ENCODE measurements at regions not wholly inside any gene's neighbourhood (a gene's known extent, or its start where the extent isn't known, plus 50 kb on each side); places are given as distances from the start of the nearest gene placed in this dataset.

DNA sequence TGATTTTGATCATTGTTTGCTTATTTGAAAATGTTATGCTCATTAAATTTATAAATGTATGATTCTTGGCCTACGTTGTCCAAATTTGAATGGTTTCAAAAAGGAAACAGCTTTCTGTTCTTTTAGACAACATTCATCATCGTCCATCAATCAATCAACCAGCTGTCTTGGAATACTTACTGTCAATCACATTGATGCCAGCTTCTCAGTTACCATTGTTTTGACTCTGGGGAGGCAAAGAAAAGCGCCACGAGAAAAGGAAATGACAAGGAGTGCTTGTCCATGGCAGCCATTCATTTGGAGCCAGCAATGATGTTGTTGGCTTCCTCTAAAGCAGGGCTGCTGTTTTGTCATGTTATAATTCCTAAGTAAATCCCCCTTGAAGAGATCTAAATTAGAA, 62.2 kb upstream of the TP63 start:
- no peak overlapping the region for H2BK12ac ChIP-seq (ENCODE audit: low read length)
- H3K9me3 ChIP-seq (ENCODE audit: insufficient read depth, low read depth, low read length): no peaks in the 10 kb centered on the region
- H3K79me2 ChIP-seq (ENCODE audit: control insufficient read depth, insufficient read depth, low read length, poor library complexity): no peaks in the 10 kb centered on the region
- no peak overlapping the region for H3K9ac ChIP-seq (ENCODE audit: low read length)
- H4K12ac ChIP-seq (ENCODE audit: low read depth, low read length): no peak overlapping the region
- H3K23ac ChIP-seq (ENCODE audit: low read length): no peak overlapping the region
- no CpG with 5 or more reads among the region's 4 CpGs for WGBS (ENCODE audit: extremely low coverage, insufficient coverage, insufficient read length)
- no peak overlapping the region for H3K4ac ChIP-seq (ENCODE audit: low read depth, low read length)
- no peak overlapping the region for H3K14ac ChIP-seq (ENCODE audit: low read length)
- no peak overlapping the region for H3K18ac ChIP-seq (ENCODE audit: low read length)
- H3K27me3 ChIP-seq (ENCODE audit: insufficient read depth, low read length): no peaks in the 10 kb centered on the region
- no peak overlapping the region for H3K27ac ChIP-seq (ENCODE audit: low read depth, low read length)
- H3K4me1 ChIP-seq (ENCODE audit: control insufficient read depth in 1 of 2, insufficient read depth in 2 of 2, low read length in 2 of 2): peaks cover 0 to 2% of the 10 kb centered on the region in 2 experiments
- H2AFZ ChIP-seq (ENCODE audit: insufficient read depth, low read length, poor library complexity): no peak overlapping the region
- no peak overlapping the region for H2BK5ac ChIP-seq (ENCODE audit: low read depth, low read length, poor library complexity)
- H3K4me3 ChIP-seq (ENCODE audit: low read depth, low read length): no peak overlapping the region
- no peak overlapping the region for H2BK120ac ChIP-seq (ENCODE audit: insufficient read depth, low read length, poor library complexity)
- H3K79me1 ChIP-seq (ENCODE audit: low read length): no peaks in the 10 kb centered on the region
- H4K91ac ChIP-seq (ENCODE audit: low read depth, low read length): no peak overlapping the region
- H2AK5ac ChIP-seq (ENCODE audit: low read length): no peak overlapping the region
- no peak overlapping the region for H4K8ac ChIP-seq (ENCODE audit: low read depth, low read length)
- no peaks in the 10 kb centered on the region for H3K36me3 ChIP-seq (ENCODE audit: control insufficient read depth in 1 of 2, insufficient read depth in 2 of 2, low read length in 2 of 2)
- no peak overlapping the region for H3K4me2 ChIP-seq (ENCODE audit: low read length)
- no peak for DNase-seq

DNA sequence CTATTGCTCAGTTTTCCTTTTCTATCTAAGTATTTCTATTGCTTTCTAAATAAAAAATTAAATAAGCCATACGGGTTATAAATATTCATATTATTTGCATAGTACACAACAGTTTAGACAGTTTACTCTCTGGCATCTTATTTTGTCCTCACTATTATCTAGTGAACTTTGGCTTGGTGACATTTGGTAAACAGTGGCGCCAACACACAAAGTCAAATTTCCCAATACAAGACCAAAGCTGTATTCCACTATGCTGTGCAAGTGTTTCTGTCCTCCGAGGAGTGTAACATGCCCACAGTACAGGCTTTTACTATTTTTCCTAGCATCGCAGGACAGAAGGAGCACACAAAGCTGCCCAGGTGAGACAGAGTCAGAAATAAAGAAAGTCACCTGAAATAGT, 61.7 kb upstream of the TP63 start:
- no peak overlapping the region for H3K4ac ChIP-seq (ENCODE audit: low read depth, low read length)
- no peak overlapping the region for H3K4me2 ChIP-seq (ENCODE audit: low read length)
- no peaks in the 10 kb centered on the region for H3K79me2 ChIP-seq (ENCODE audit: control insufficient read depth, insufficient read depth, low read length, poor library complexity)
- no peak overlapping the region for H4K8ac ChIP-seq (ENCODE audit: low read depth, low read length)
- peaks cover 0 to 2% of the 10 kb centered on the region in 2 experiments for H3K4me1 ChIP-seq (ENCODE audit: control insufficient read depth in 1 of 2, insufficient read depth in 2 of 2, low read length in 2 of 2)
- no peak overlapping the region for H3K14ac ChIP-seq (ENCODE audit: low read length)
- H2BK12ac ChIP-seq (ENCODE audit: low read length): no peak overlapping the region
- no peak for DNase-seq
- H3K36me3 ChIP-seq (ENCODE audit: control insufficient read depth in 1 of 2, insufficient read depth in 2 of 2, low read length in 2 of 2): no peaks in the 10 kb centered on the region
- H3K4me3 ChIP-seq (ENCODE audit: low read depth, low read length): no peak overlapping the region
- H3K79me1 ChIP-seq (ENCODE audit: low read length): no peaks in the 10 kb centered on the region
- H3K23ac ChIP-seq (ENCODE audit: low read length): no peak overlapping the region
- no peak overlapping the region for H3K9ac ChIP-seq (ENCODE audit: low read length)
- H2AK5ac ChIP-seq (ENCODE audit: low read length): no peak overlapping the region
- H3K18ac ChIP-seq (ENCODE audit: low read length): no peak overlapping the region
- no peak overlapping the region for H2BK5ac ChIP-seq (ENCODE audit: low read depth, low read length, poor library complexity)
- no peaks in the 10 kb centered on the region for H3K9me3 ChIP-seq (ENCODE audit: insufficient read depth, low read depth, low read length)
- no peak overlapping the region for H2BK120ac ChIP-seq (ENCODE audit: insufficient read depth, low read length, poor library complexity)
- no peak overlapping the region for H4K91ac ChIP-seq (ENCODE audit: low read depth, low read length)
- H4K12ac ChIP-seq (ENCODE audit: low read depth, low read length): no peak overlapping the region
- no peak overlapping the region for H2AFZ ChIP-seq (ENCODE audit: insufficient read depth, low read length, poor library complexity)
- H3K27ac ChIP-seq (ENCODE audit: low read depth, low read length): no peak overlapping the region
- no peaks in the 10 kb centered on the region for H3K27me3 ChIP-seq (ENCODE audit: insufficient read depth, low read length)
- no CpG with 5 or more reads among the region's 4 CpGs for WGBS (ENCODE audit: extremely low coverage, insufficient coverage, insufficient read length)

DNA sequence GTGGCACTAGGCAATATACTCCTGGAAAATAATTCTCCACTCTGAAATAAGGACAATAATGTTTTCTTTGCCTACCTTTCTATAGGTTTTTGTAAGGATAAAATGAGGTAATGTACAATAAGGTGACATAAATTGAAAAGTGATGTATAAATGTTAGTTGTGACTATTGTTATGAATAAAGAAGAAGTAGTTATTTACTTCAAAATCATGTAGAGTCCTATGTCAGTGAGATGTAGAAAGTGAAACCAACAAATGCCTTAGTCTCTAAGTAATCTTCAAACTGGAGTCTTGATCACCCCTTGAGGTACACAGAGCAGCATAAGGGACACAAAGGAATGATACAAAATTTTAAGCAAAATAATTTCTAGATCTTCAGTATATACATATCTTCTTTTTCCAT, 60.3 kb upstream of the TP63 start:
- Histone ChIP-seq H3K4me2 (ENCODE audit: low read length) (no peak overlapping the region), H3K4ac (ENCODE audit: low read depth, low read length) (no peak overlapping the region), H3K79me1 (ENCODE audit: low read length) (no peaks in the 10 kb centered on the region), H4K91ac (ENCODE audit: low read depth, low read length) (no peak overlapping the region), H3K79me2 (ENCODE audit: control insufficient read depth, insufficient read depth, low read length, poor library complexity) (no peaks in the 10 kb centered on the region), H3K27me3 (ENCODE audit: insufficient read depth, low read length) (no peaks in the 10 kb centered on the region), H3K4me3 (ENCODE audit: low read depth, low read length) (no peak overlapping the region), H2BK12ac (ENCODE audit: low read length) (no peak overlapping the region), H2BK120ac (ENCODE audit: insufficient read depth, low read length, poor library complexity) (no peak overlapping the region), H2AFZ (ENCODE audit: insufficient read depth, low read length, poor library complexity) (no peak overlapping the region), H3K9ac (ENCODE audit: low read length) (no peak overlapping the region), H2BK5ac (ENCODE audit: low read depth, low read length, poor library complexity) (no peak overlapping the region), H3K14ac (ENCODE audit: low read length) (no peak overlapping the region), H4K8ac (ENCODE audit: low read depth, low read length) (no peak overlapping the region), H4K12ac (ENCODE audit: low read depth, low read length) (no peak overlapping the region), H3K23ac (ENCODE audit: low read length) (no peak overlapping the region), H2AK5ac (ENCODE audit: low read length) (no peak overlapping the region), H3K27ac (ENCODE audit: low read depth, low read length) (no peak overlapping the region), H3K4me1 (ENCODE audit: control insufficient read depth in 1 of 2, insufficient read depth in 2 of 2, low read length in 2 of 2) (peaks cover 0 to 2% of the 10 kb centered on the region in 2 experiments), H3K36me3 (ENCODE audit: control insufficient read depth in 1 of 2, insufficient read depth in 2 of 2, low read length in 2 of 2) (no peaks in the 10 kb centered on the region), H3K18ac (ENCODE audit: low read length) (no peak overlapping the region), H3K9me3 (ENCODE audit: insufficient read depth, low read depth, low read length) (no peaks in the 10 kb centered on the region)
- no peak for DNase-seq

DNA sequence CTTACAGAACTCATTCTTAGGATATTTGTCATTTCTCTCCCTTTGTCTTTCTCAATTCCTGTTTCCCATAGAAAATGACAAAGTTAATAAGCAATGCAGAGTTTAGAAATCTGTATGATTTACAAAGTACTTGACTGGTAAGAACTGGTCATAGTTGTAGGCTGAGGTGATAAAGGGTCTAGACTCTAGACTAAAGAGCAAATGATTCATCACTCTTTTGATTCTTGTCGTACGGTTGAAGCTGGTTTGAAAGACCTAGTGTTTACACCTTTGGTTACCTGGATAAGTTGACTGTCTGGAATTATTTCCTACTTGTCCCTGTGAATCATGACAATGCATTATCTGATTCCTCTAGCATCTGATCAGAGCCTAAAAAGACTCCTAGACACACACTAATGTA, 58.9 kb upstream of the TP63 start:
- Histone ChIP-seq H2BK5ac (ENCODE audit: low read depth, low read length, poor library complexity) (no peak overlapping the region), H3K4me3 (ENCODE audit: low read depth, low read length) (no peak overlapping the region), H3K14ac (ENCODE audit: low read length) (no peak overlapping the region), H3K79me1 (ENCODE audit: low read length) (no peaks in the 10 kb centered on the region), H3K23ac (ENCODE audit: low read length) (no peak overlapping the region), H2BK120ac (ENCODE audit: insufficient read depth, low read length, poor library complexity) (no peak overlapping the region), H3K9me3 (ENCODE audit: insufficient read depth, low read depth, low read length) (no peaks in the 10 kb centered on the region), H2AFZ (ENCODE audit: insufficient read depth, low read length, poor library complexity) (no peak overlapping the region), H4K91ac (ENCODE audit: low read depth, low read length) (no peak overlapping the region), H2AK5ac (ENCODE audit: low read length) (no peak overlapping the region), H3K4me1 (ENCODE audit: control insufficient read depth in 1 of 2, insufficient read depth in 2 of 2, low read length in 2 of 2) (peaks cover 0 to 2% of the 10 kb centered on the region in 2 experiments), H3K9ac (ENCODE audit: low read length) (no peak overlapping the region), H3K18ac (ENCODE audit: low read length) (no peak overlapping the region), H3K4me2 (ENCODE audit: low read length) (no peak overlapping the region), H3K79me2 (ENCODE audit: control insufficient read depth, insufficient read depth, low read length, poor library complexity) (no peaks in the 10 kb centered on the region), H3K27me3 (ENCODE audit: insufficient read depth, low read length) (no peaks in the 10 kb centered on the region), H4K12ac (ENCODE audit: low read depth, low read length) (no peak overlapping the region), H3K27ac (ENCODE audit: low read depth, low read length) (no peak overlapping the region), H3K4ac (ENCODE audit: low read depth, low read length) (no peak overlapping the region), H2BK12ac (ENCODE audit: low read length) (no peak overlapping the region), H3K36me3 (ENCODE audit: control insufficient read depth in 1 of 2, insufficient read depth in 2 of 2, low read length in 2 of 2) (no peaks in the 10 kb centered on the region), H4K8ac (ENCODE audit: low read depth, low read length) (no peak overlapping the region)
- peak; percentile 58 to 97 for DNase-seq
- WGBS (ENCODE audit: extremely low coverage, insufficient coverage, insufficient read length): no CpG with 5 or more reads among the region's 2 CpGs

DNA sequence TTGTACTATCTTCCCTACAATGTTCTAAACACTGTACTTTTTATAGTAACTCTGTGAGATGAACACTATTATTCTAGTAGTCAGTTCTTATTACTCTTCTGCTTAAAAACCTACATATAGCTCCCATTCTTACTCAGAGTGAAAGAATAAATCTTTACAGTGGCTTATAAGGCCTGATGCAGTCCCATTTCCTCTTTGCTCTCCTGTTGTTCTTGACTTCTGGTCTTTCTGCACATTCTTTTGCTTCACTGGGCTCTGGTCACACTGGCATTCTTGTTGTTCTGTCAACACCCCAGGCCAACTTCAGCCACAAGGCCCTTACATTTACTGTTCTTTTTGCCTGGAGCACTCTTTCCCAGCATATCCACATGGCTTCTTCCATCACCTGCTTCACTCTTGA, 58.2 kb upstream of the TP63 start:
- Histone ChIP-seq H2BK5ac (ENCODE audit: low read depth, low read length, poor library complexity) (no peak overlapping the region), H3K79me1 (ENCODE audit: low read length) (no peaks in the 10 kb centered on the region), H4K8ac (ENCODE audit: low read depth, low read length) (no peak overlapping the region), H2BK12ac (ENCODE audit: low read length) (no peak overlapping the region), H2AK5ac (ENCODE audit: low read length) (no peak overlapping the region), H3K27ac (ENCODE audit: low read depth, low read length) (no peak overlapping the region), H3K79me2 (ENCODE audit: control insufficient read depth, insufficient read depth, low read length, poor library complexity) (no peaks in the 10 kb centered on the region), H4K91ac (ENCODE audit: low read depth, low read length) (no peak overlapping the region), H2BK120ac (ENCODE audit: insufficient read depth, low read length, poor library complexity) (no peak overlapping the region), H4K12ac (ENCODE audit: low read depth, low read length) (no peak overlapping the region), H3K4ac (ENCODE audit: low read depth, low read length) (no peak overlapping the region), H3K18ac (ENCODE audit: low read length) (no peak overlapping the region), H3K9me3 (ENCODE audit: insufficient read depth, low read depth, low read length) (no peaks in the 10 kb centered on the region), H2AFZ (ENCODE audit: insufficient read depth, low read length, poor library complexity) (no peak overlapping the region), H3K4me2 (ENCODE audit: low read length) (no peak overlapping the region), H3K36me3 (ENCODE audit: control insufficient read depth in 1 of 2, insufficient read depth in 2 of 2, low read length in 2 of 2) (no peaks in the 10 kb centered on the region), H3K4me3 (ENCODE audit: low read depth, low read length) (no peak overlapping the region), H3K14ac (ENCODE audit: low read length) (no peak overlapping the region), H3K23ac (ENCODE audit: low read length) (no peak overlapping the region), H3K4me1 (ENCODE audit: control insufficient read depth in 1 of 2, insufficient read depth in 2 of 2, low read length in 2 of 2) (peaks cover 0 to 2% of the 10 kb centered on the region in 2 experiments), H3K9ac (ENCODE audit: low read length) (no peak overlapping the region), H3K27me3 (ENCODE audit: insufficient read depth, low read length) (no peaks in the 10 kb centered on the region)
- peak; percentile 62 to 69 for DNase-seq
